Stomach (tissue), 8 donors: ENCODE measurements at regions not wholly inside any gene's neighbourhood (a gene's known extent, or its start where the extent isn't known, plus 50 kb on each side); places are given as distances from the start of the nearest gene placed in this dataset.

Source experiments
- DNase-seq, 2 donors: peaks; one replicate each; pipeline versions ENCODE4 v3.0.0 to v3.0.0-alpha.2; 2013 to 2019
- H3K27ac ChIP-seq, 5 donors: fragments of 200-600 bp in 4 of 5; sonication (generic) in 4 of 5; one replicate each; pipeline ENCODE4 v1.5.1; 2013 to 2019; ENCODE audit warnings: mild to moderate bottlenecking in 1 of 5, moderate library complexity in 1 of 5
- H3K27me3 ChIP-seq, 3 donors: fragments of 200-600 bp; sonication (generic); one replicate each; pipeline ENCODE4 v1.5.1; 2017 to 2019; ENCODE audit warnings: mixed run types in 1 of 3
- H3K36me3 ChIP-seq, 4 donors: fragments of 200-600 bp; sonication (generic); 1 replicate in 3 of 4; 2 replicates in 1 of 4; pipeline ENCODE4 v1.5.1; 2016 to 2019
- H3K4me1 ChIP-seq, 4 donors: fragments of 200-600 bp; sonication (generic); one replicate each; pipeline ENCODE4 v1.5.1; 2016 to 2019
- H3K4me3 ChIP-seq, 4 donors: fragments of 200-600 bp; sonication (generic) in 3 of 4; one replicate each; pipeline ENCODE4 v1.5.1; 2016 to 2019; ENCODE audit warnings: mild to moderate bottlenecking in 1 of 4
- H3K9me3 ChIP-seq, 4 donors: fragments of 200-600 bp; sonication (generic); one replicate each; pipeline ENCODE4 v1.5.1; 2016 to 2019
- CTCF ChIP-seq, 7 experiments: fragments of 450-650 bp in 4 of 7; fragments of 200-600 bp in 3 of 7; sonication (generic) in 3 of 7; IDR thresholded peaks; one replicate each; pipeline ENCODE4 v1.5.1; 2016 to 2019; ENCODE audit warnings: antibody characterized with exemption in 7 of 7, control low read depth in 2 of 7, mild to moderate bottlenecking in 1 of 7
- EP300 ChIP-seq: sonication (generic); formaldehyde crosslinking; IDR thresholded peaks from one replicate; pipeline ENCODE4 v1.6.1; 2017; ENCODE audit warnings: antibody characterized with exemption
- POLR2A ChIP-seq, 4 donors: fragments of 450-650 bp; IDR thresholded peaks; one replicate each; pipeline ENCODE4 v1.6.1; 2016; ENCODE audit warnings: antibody characterized with exemption in 4 of 4, control low read depth in 2 of 4, mild to moderate bottlenecking in 1 of 4, moderate library complexity in 1 of 4
- POLR2AphosphoS5 ChIP-seq, 3 donors: sonication (generic); formaldehyde crosslinking; IDR thresholded peaks; one replicate each; pipeline ENCODE4 v1.6.1; 2016; ENCODE audit warnings: antibody characterized with exemption in 3 of 3
- WGBS, 5 donors: extraction: QIAGEN DNeasy Blood & Tissue Kit in 3 of 5; methylation state at CpG; one replicate each; pipeline versions ENCODE4 v1.1.5 to v1.1.7; 2013 to 2018; 5-methylcytosine and 5-hydroxymethylcytosine counted together
- intact Hi-C: fragments of 100-400 bp; cut with DNase I; formaldehyde crosslinking; loops from one replicate; pipeline ENCODE4 v1.15.1; 2023; ENCODE audit warnings: low total_unique reads
- donor health status: healthy with polysubstance abuse.
- donor health status: Bipolar disorder and iron deficiency.
- donor health status: healthy.

GRCh38 chr1:69291541-69291940 is 276.2 kb upstream of the LRRC7 start:
- Histone ChIP-seq H3K36me3 (no peaks in the 10 kb centered on the region), H3K27me3 (no peaks in the 10 kb centered on the region), H3K27ac (no peak overlapping the region), H3K4me1 (no peaks in the 10 kb centered on the region), H3K9me3 (no peaks in the 10 kb centered on the region), H3K4me3 (no peak overlapping the region)
- intact Hi-C loops, result no loop called here
- WGBS, 5 donors, result 76 to 82% (median 81%) methylated on average over 4 of the region's 4 CpGs
- no peak for DNase-seq
- no peak for TF ChIP-seq CTCF (IDR thresholded peaks at IDR 0.05)
- no peak for TF ChIP-seq POLR2A (IDR thresholded peaks at IDR 0.05)
- no peak for TF ChIP-seq EP300
- TF ChIP-seq POLR2AphosphoS5 (IDR thresholded peaks at IDR 0.05), result no peak

DNA sequence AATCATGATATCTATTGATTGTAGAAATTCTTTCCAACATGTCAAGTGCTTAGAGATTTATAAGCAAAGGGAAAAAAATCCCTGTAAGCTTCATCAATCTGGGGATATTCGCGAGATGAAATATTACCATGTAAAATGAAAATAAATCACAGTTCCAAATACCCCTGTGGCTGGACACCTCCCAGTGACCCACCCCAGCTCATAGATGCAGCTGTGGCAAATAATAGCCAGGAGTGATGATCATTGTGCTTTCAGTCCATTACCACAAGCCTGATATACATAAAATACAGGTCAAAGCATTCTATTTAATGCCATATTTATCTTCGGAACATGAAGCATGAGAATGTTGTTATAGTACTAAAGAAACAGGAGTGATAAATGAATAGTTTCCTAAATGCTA is 274.9 kb upstream of the LRRC7 start:
- Histone ChIP-seq H3K27ac (no peak overlapping the region), H3K4me1 (no peaks in the 10 kb centered on the region)

DNA sequence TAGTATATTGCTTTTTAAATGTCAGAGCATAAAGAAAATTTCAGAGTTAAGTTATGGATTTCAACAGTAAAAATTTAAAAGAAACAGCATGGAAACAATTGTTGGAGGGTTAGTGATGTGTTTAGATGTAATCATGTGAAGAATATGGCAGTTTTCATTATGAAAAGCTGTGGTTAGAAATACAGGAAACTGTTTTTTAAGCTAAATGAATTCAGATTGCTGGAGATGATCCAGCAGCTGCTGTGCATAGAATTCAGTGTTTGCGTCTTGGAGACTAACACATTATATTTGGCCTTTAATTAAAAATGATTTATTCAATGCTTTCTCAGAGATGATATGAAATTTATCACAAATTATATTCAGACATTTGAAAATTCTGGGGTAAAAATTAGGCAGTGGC is 273.6 kb upstream of the LRRC7 start:
- DNase-seq, result no peak
- intact Hi-C loops, result no loop called here
- no peak for TF ChIP-seq POLR2AphosphoS5 (IDR thresholded peaks at IDR 0.05)
- no peak for TF ChIP-seq CTCF (IDR thresholded peaks at IDR 0.05)
- no peak for TF ChIP-seq POLR2A (IDR thresholded peaks at IDR 0.05)
- no peak for TF ChIP-seq EP300
- H3K9me3 ChIP-seq, result no peaks in the 10 kb centered on the region
- no peaks in the 10 kb centered on the region for H3K27me3 ChIP-seq
- H3K27ac ChIP-seq, result no peak overlapping the region
- 48 to 67% (median 60%) methylated on average over 1 of the region's 1 CpG for WGBS, 5 donors
- H3K4me1 ChIP-seq, result no peaks in the 10 kb centered on the region
- H3K36me3 ChIP-seq, result no peaks in the 10 kb centered on the region
- no peak overlapping the region for H3K4me3 ChIP-seq

More for the DNA sequence above, 274.9 kb upstream of the LRRC7 start:
- no peak for DNase-seq
- WGBS, 5 donors, result 84 to 98% (median 95%) methylated on average over 3 of the region's 3 CpGs
- no peaks in the 10 kb centered on the region for H3K27me3 ChIP-seq
- no peaks in the 10 kb centered on the region for H3K9me3 ChIP-seq
- no peak overlapping the region for H3K4me3 ChIP-seq
- intact Hi-C loops, result no loop called here
- no peaks in the 10 kb centered on the region for H3K36me3 ChIP-seq
- no peak for TF ChIP-seq POLR2A (IDR thresholded peaks at IDR 0.05)
- TF ChIP-seq EP300, result no peak
- TF ChIP-seq POLR2AphosphoS5 (IDR thresholded peaks at IDR 0.05), result no peak
- no peak for TF ChIP-seq CTCF (IDR thresholded peaks at IDR 0.05)

DNA sequence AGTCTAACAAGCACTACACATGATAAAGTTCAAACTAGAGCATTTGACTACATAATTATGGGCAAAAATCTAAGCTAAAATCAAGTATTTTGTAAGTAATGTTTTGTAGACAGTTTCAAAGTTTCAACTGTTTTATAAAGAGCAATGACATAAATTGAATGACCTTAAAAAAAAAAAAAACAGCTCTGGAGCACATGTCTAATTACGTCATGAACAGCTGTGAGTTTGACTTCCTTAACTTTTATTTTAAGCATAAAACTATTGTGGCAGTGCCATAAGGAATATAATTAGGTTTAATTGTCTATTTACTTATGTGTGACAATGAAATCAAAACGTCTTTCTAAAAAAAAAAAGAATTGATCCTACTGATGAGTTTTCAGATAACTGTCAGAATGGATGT is 272.5 kb upstream of the LRRC7 start:
- intact Hi-C loops, result no loop called here
- WGBS, 5 donors, result 6 to 15% (median 12%) methylated on average over 2 of the region's 2 CpGs
- H3K4me3 ChIP-seq, result no peak overlapping the region

More for the DNA sequence above, 272.5 kb upstream of the LRRC7 start:
- Histone ChIP-seq H3K27ac (no peak overlapping the region), H3K9me3 (no peaks in the 10 kb centered on the region), H3K36me3 (no peaks in the 10 kb centered on the region), H3K4me1 (no peaks in the 10 kb centered on the region), H3K27me3 (no peaks in the 10 kb centered on the region)
- DNase-seq, result no peak
- TF ChIP-seq CTCF (IDR thresholded peaks at IDR 0.05) (no peak), POLR2A (IDR thresholded peaks at IDR 0.05) (no peak)
